C4-2B (cell line): ENCODE measurements at regions not wholly inside any gene's neighbourhood (a gene's known extent, or its start where the extent isn't known, plus 50 kb on each side); places are given as distances from the start of the nearest gene placed in this dataset.
"Not testable (repeated sequence)": the region's sequence is repeated elsewhere in the genome, so short reads cannot be mapped to it uniquely, and the experiment has no call there.

Experiments
- H3K27ac ChIP-seq: fragments of 450-650 bp; 2 replicates; pipeline ENCODE4 v1.5.1; 2017
- ZFX ChIP-seq: fragments of 450-650 bp; IDR thresholded peaks from 2 replicates; pipeline ENCODE4 v1.6.1; 2017
- TF ChIP-seq, protein P1 (sequence below): fragments of 450-650 bp; conservative IDR thresholded peaks from 2 replicates; pipeline ENCODE4 v1.5.1; 2017; ENCODE audit warnings: mild to moderate bottlenecking

- no peak for TF ChIP-seq ZFX
- TF ChIP-seq, protein P1, sequence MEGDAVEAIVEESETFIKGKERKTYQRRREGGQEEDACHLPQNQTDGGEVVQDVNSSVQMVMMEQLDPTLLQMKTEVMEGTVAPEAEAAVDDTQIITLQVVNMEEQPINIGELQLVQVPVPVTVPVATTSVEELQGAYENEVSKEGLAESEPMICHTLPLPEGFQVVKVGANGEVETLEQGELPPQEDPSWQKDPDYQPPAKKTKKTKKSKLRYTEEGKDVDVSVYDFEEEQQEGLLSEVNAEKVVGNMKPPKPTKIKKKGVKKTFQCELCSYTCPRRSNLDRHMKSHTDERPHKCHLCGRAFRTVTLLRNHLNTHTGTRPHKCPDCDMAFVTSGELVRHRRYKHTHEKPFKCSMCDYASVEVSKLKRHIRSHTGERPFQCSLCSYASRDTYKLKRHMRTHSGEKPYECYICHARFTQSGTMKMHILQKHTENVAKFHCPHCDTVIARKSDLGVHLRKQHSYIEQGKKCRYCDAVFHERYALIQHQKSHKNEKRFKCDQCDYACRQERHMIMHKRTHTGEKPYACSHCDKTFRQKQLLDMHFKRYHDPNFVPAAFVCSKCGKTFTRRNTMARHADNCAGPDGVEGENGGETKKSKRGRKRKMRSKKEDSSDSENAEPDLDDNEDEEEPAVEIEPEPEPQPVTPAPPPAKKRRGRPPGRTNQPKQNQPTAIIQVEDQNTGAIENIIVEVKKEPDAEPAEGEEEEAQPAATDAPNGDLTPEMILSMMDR: no peak
- H3K27ac ChIP-seq: no peak overlapping the region
These were observed 404.4 kb downstream of the KCNA4 start for GRCh38 chr11:29612423-29612822.

DNA sequence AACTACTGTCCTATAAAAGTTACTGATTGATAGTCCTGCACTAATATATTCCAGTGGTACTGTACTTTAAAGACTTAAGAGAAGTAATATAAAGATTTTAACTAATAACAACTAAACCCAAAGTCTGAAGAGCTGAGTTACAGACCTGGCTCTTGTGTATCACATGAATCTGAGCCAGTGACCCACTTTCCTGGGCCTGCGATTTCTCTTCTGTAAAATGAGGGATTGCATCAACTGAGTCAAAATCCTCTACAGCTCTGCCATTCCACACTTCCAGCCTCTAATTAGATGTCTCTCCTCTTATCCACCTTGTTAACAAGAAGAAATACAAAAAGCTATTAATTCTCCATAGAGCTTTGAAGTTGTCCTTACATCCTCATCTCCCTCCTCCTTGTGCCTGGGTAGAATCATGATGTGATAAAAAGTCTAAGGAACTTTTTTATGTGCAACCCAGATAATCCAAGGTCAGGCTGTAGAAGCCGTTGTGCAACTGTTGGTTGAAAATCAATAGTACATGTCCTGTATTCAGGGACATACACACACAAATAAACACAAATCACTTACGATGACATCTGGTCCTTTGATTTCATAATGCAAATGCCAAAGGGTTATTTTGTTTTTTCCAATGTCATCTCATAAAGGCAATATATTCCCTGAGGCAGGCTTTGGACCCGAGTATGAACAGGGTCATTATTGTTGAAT is 410.3 kb downstream of the KCNA4 start:
- TF ChIP-seq, protein P1: no peak
- no peak for TF ChIP-seq ZFX
- no peak overlapping the region for H3K27ac ChIP-seq

- not testable (repeated sequence) for H3K27ac ChIP-seq
These were observed 416.7 kb downstream of the KCNA4 start for GRCh38 chr11:29600151-29600575.

DNA sequence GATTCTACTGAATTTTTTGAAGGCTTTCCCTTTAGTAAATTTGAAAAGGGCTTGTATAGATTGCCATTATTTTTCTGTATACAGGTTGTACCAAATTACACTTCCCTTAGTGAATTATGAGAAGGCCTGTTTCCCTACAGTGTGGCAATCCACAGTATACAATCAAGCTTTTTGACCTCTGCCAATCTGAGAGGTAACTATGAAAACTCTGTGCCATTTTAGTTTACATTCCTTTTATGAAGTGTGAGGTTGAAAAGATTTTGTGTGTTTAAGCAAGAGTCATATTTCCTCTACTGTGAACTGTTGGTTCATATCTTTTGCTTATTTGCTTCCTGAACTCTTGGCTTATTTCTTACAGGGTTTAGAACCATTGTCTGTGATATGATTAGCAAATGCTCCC is 432.5 kb downstream of the KCNA4 start:
- TF ChIP-seq, protein P1: no peak
- no peak for TF ChIP-seq ZFX
- no peak overlapping the region for H3K27ac ChIP-seq

- H3K27ac ChIP-seq: no peak overlapping the region
- TF ChIP-seq, protein P1: no peak
- TF ChIP-seq ZFX: no peak
These were observed 438.0 kb downstream of the KCNA4 start for GRCh38 chr11:29578806-29579205.

- no peak overlapping the region for H3K27ac ChIP-seq
- TF ChIP-seq ZFX: no peak
- TF ChIP-seq, protein P1: no peak
These were observed 452.3 kb downstream of the KCNA4 start for GRCh38 chr11:29564486-29564885.

- no peak overlapping the region for H3K27ac ChIP-seq
- no peak for TF ChIP-seq ZFX
- TF ChIP-seq, protein P1: no peak
These were observed 454.6 kb downstream of the KCNA4 start for GRCh38 chr11:29562183-29562582.

GRCh38 chr11:29553990-29554389 is 462.8 kb downstream of the KCNA4 start:
- no peak overlapping the region for H3K27ac ChIP-seq
- TF ChIP-seq, protein P1: no peak
- TF ChIP-seq ZFX: no peak
